Sigmoid colon (tissue), 4 donors: ENCODE measurements at regions not wholly inside any gene's neighbourhood (a gene's known extent, or its start where the extent isn't known, plus 50 kb on each side); places are given as distances from the start of the nearest gene placed in this dataset.

Experiments used
- POLR2AphosphoS5 ChIP-seq, 4 donors: sonication (generic); formaldehyde crosslinking; IDR thresholded peaks; one replicate each; pipeline ENCODE4 v1.6.1; 2017; ENCODE audit warnings: antibody characterized with exemption in 4 of 4
- TF ChIP-seq, protein P1 (sequence below), 4 experiments: fragments of 450-650 bp in 3 of 4; fragments of 200-600 bp in 1 of 4; IDR thresholded peaks; one replicate each; pipeline ENCODE4 v1.5.1; 2016 to 2019; ENCODE audit warnings: antibody characterized with exemption in 4 of 4, mild to moderate bottlenecking in 3 of 4, moderate library complexity in 2 of 4

DNA sequence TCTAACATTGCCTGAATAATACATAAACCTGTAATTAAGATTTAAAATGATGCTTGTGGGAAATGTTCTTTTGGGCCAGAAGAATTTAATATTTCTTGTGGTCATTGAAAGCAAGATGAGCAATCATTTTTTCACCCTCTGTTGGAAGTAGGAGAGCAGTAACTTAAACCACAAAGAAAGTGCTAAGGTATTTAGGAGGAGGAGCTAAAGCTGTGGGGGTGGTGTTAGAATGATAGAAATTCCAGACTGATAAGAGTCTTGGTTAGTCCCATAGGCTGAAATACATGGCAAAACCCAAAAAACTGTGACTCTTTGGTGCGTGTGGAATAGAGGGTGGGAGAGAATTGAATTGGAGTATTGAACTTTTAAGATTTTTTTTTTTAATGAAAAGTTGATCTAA, 247.0 kb downstream of the YTHDC2 start:
- TF ChIP-seq, protein P1, sequence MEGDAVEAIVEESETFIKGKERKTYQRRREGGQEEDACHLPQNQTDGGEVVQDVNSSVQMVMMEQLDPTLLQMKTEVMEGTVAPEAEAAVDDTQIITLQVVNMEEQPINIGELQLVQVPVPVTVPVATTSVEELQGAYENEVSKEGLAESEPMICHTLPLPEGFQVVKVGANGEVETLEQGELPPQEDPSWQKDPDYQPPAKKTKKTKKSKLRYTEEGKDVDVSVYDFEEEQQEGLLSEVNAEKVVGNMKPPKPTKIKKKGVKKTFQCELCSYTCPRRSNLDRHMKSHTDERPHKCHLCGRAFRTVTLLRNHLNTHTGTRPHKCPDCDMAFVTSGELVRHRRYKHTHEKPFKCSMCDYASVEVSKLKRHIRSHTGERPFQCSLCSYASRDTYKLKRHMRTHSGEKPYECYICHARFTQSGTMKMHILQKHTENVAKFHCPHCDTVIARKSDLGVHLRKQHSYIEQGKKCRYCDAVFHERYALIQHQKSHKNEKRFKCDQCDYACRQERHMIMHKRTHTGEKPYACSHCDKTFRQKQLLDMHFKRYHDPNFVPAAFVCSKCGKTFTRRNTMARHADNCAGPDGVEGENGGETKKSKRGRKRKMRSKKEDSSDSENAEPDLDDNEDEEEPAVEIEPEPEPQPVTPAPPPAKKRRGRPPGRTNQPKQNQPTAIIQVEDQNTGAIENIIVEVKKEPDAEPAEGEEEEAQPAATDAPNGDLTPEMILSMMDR (IDR thresholded peaks at IDR 0.05) = no peak
- TF ChIP-seq POLR2AphosphoS5 (IDR thresholded peaks at IDR 0.05) = no peak
